Astrocyte (in vitro differentiated cells and primary cell): ENCODE measurements at regions not wholly inside any gene's neighbourhood (a gene's known extent, or its start where the extent isn't known, plus 50 kb on each side); places are given as distances from the start of the nearest gene placed in this dataset.

Experiments
- EZH2 ChIP-seq: IDR thresholded peaks from 2 replicates; pipeline ENCODE4 v1.6.1; 2012; ENCODE audit warnings: mild to moderate bottlenecking, low read length, inconsistent platforms; ENCODE audit not compliant: insufficient read depth
- TF ChIP-seq, protein P1 (sequence below): IDR thresholded peaks from 2 replicates; pipeline ENCODE4 v1.5.1; 2011; ENCODE audit warnings: low read depth, mild to moderate bottlenecking, inconsistent platforms, low read length, moderate library complexity; ENCODE audit not compliant: insufficient read depth

DNA sequence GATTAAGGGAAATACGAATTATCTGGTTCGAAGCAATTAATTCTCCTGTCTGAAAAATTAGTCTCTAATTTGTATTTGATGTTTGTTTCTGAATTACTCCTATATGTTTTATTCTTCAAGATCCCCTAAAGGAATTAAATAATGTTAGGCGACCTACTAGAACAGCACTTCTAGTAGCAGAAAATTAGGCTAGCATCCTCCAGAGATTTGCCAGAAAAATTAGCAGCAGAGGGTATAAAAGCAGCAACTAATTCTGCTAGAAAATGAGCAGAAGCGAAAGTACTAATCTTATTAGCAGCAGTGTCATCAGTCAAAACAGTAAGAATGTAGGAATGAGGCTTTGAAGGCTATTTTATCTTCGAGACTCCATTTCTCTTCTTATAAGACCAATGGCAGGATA is 114.3 kb upstream of the PJA2 start:
- TF ChIP-seq, protein P1, sequence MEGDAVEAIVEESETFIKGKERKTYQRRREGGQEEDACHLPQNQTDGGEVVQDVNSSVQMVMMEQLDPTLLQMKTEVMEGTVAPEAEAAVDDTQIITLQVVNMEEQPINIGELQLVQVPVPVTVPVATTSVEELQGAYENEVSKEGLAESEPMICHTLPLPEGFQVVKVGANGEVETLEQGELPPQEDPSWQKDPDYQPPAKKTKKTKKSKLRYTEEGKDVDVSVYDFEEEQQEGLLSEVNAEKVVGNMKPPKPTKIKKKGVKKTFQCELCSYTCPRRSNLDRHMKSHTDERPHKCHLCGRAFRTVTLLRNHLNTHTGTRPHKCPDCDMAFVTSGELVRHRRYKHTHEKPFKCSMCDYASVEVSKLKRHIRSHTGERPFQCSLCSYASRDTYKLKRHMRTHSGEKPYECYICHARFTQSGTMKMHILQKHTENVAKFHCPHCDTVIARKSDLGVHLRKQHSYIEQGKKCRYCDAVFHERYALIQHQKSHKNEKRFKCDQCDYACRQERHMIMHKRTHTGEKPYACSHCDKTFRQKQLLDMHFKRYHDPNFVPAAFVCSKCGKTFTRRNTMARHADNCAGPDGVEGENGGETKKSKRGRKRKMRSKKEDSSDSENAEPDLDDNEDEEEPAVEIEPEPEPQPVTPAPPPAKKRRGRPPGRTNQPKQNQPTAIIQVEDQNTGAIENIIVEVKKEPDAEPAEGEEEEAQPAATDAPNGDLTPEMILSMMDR = no peak
- TF ChIP-seq EZH2 = no peak
